ENCODE measurements at regions not wholly inside any gene's neighbourhood (a gene's known extent, or its start where the extent isn't known, plus 50 kb on each side); places are given as distances from the start of the nearest gene placed in this dataset.

GRCh38 chr10:63752318-63752717, 231.1 kb downstream of the REEP3 start:
- TF ChIP-seq POLR2AphosphoS5 (IDR thresholded peaks at IDR 0.05; ENCODE audit: low read depth, low read length) (no peak), TAF1 (IDR thresholded peaks at IDR 0.05; ENCODE audit: borderline replicate concordance, low read depth, low read length) (no peak), POLR2A (IDR thresholded peaks at IDR 0.05; ENCODE audit: low read depth, low read length) (no peak)
- FAIRE-seq: no peak
- DNase-seq (ENCODE audit: insufficient read length): no peak

- DNase-seq (ENCODE audit: insufficient read length) (no peak), FAIRE-seq (no peak)
- no peak for TF ChIP-seq POLR2A (IDR thresholded peaks at IDR 0.05; ENCODE audit: low read depth, low read length)
- TF ChIP-seq TAF1 (IDR thresholded peaks at IDR 0.05; ENCODE audit: borderline replicate concordance, low read depth, low read length): no peak
- no peak for TF ChIP-seq POLR2AphosphoS5 (IDR thresholded peaks at IDR 0.05; ENCODE audit: low read depth, low read length)
Measured at GRCh38 chr10:63753808-63754207, 232.6 kb downstream of the REEP3 start.

GRCh38 chr10:63755441-63755840, 234.2 kb downstream of the REEP3 start:
- DNase-seq (ENCODE audit: insufficient read length): no peak
- TF ChIP-seq POLR2AphosphoS5 (IDR thresholded peaks at IDR 0.05; ENCODE audit: low read depth, low read length) (no peak), POLR2A (IDR thresholded peaks at IDR 0.05; ENCODE audit: low read depth, low read length) (no peak), TAF1 (IDR thresholded peaks at IDR 0.05; ENCODE audit: borderline replicate concordance, low read depth, low read length) (no peak)
- no peak for FAIRE-seq

- FAIRE-seq: no peak
- TF ChIP-seq POLR2A (IDR thresholded peaks at IDR 0.05; ENCODE audit: low read depth, low read length): no peak
- TF ChIP-seq POLR2AphosphoS5 (IDR thresholded peaks at IDR 0.05; ENCODE audit: low read depth, low read length): no peak
- no peak for TF ChIP-seq TAF1 (IDR thresholded peaks at IDR 0.05; ENCODE audit: borderline replicate concordance, low read depth, low read length)
Measured at GRCh38 chr10:63757067-63757466, 235.9 kb downstream of the REEP3 start.

GRCh38 chr10:63758080-63758479, 236.9 kb downstream of the REEP3 start:
- FAIRE-seq (no peak), DNase-seq (ENCODE audit: insufficient read length) (no peak)
- TF ChIP-seq TAF1 (IDR thresholded peaks at IDR 0.05; ENCODE audit: borderline replicate concordance, low read depth, low read length) (no peak), POLR2A (IDR thresholded peaks at IDR 0.05; ENCODE audit: low read depth, low read length) (no peak), POLR2AphosphoS5 (IDR thresholded peaks at IDR 0.05; ENCODE audit: low read depth, low read length) (no peak)

More at GRCh38 chr10:63757067-63757466, 235.9 kb downstream of the REEP3 start:
- DNase-seq (ENCODE audit: insufficient read length): no peak

GRCh38 chr10:63759335-63759734, 238.1 kb downstream of the REEP3 start:
- DNase-seq (ENCODE audit: insufficient read length) (no peak), FAIRE-seq (no peak)

GRCh38 chr10:63760034-63760707, 239.0 kb downstream of the REEP3 start:
- DNase-seq (ENCODE audit: insufficient read length): no peak
- no peak for FAIRE-seq
- TF ChIP-seq POLR2AphosphoS5 (IDR thresholded peaks at IDR 0.05; ENCODE audit: low read depth, low read length) (no peak), POLR2A (IDR thresholded peaks at IDR 0.05; ENCODE audit: low read depth, low read length) (no peak), TAF1 (IDR thresholded peaks at IDR 0.05; ENCODE audit: borderline replicate concordance, low read depth, low read length) (no peak)

More at GRCh38 chr10:63759335-63759734, 238.1 kb downstream of the REEP3 start:
- TF ChIP-seq POLR2A (IDR thresholded peaks at IDR 0.05; ENCODE audit: low read depth, low read length) (no peak), POLR2AphosphoS5 (IDR thresholded peaks at IDR 0.05; ENCODE audit: low read depth, low read length) (no peak), TAF1 (IDR thresholded peaks at IDR 0.05; ENCODE audit: borderline replicate concordance, low read depth, low read length) (no peak)

- FAIRE-seq (no peak), DNase-seq (ENCODE audit: insufficient read length) (no peak)
- TF ChIP-seq POLR2AphosphoS5 (IDR thresholded peaks at IDR 0.05; ENCODE audit: low read depth, low read length): no peak
- no peak for TF ChIP-seq TAF1 (IDR thresholded peaks at IDR 0.05; ENCODE audit: borderline replicate concordance, low read depth, low read length)
- no peak for TF ChIP-seq POLR2A (IDR thresholded peaks at IDR 0.05; ENCODE audit: low read depth, low read length)
Measured at GRCh38 chr10:63760708-63761047, 239.5 kb downstream of the REEP3 start.

- FAIRE-seq: no peak
- no peak for TF ChIP-seq TAF1 (IDR thresholded peaks at IDR 0.05; ENCODE audit: borderline replicate concordance, low read depth, low read length)
- no peak for TF ChIP-seq POLR2A (IDR thresholded peaks at IDR 0.05; ENCODE audit: low read depth, low read length)
- TF ChIP-seq POLR2AphosphoS5 (IDR thresholded peaks at IDR 0.05; ENCODE audit: low read depth, low read length): no peak
- no peak for DNase-seq (ENCODE audit: insufficient read length)
Measured at GRCh38 chr10:63761243-63761642, 240.0 kb downstream of the REEP3 start.

- DNase-seq (ENCODE audit: insufficient read length) (no peak), FAIRE-seq (no peak)
- TF ChIP-seq POLR2AphosphoS5 (IDR thresholded peaks at IDR 0.05; ENCODE audit: low read depth, low read length): no peak
- TF ChIP-seq POLR2A (IDR thresholded peaks at IDR 0.05; ENCODE audit: low read depth, low read length): no peak
- no peak for TF ChIP-seq TAF1 (IDR thresholded peaks at IDR 0.05; ENCODE audit: borderline replicate concordance, low read depth, low read length)
Measured at GRCh38 chr10:63763744-63764143, 242.5 kb downstream of the REEP3 start.

- no peak for FAIRE-seq
- TF ChIP-seq POLR2A (IDR thresholded peaks at IDR 0.05; ENCODE audit: low read depth, low read length) (no peak), TAF1 (IDR thresholded peaks at IDR 0.05; ENCODE audit: borderline replicate concordance, low read depth, low read length) (no peak), POLR2AphosphoS5 (IDR thresholded peaks at IDR 0.05; ENCODE audit: low read depth, low read length) (no peak)
- DNase-seq (ENCODE audit: insufficient read length): no peak
Measured at GRCh38 chr10:63765126-63765525, 243.9 kb downstream of the REEP3 start.

GRCh38 chr10:63766745-63767137, 245.5 kb downstream of the REEP3 start:
- FAIRE-seq (no peak), DNase-seq (ENCODE audit: insufficient read length) (no peak)
- TF ChIP-seq POLR2A (IDR thresholded peaks at IDR 0.05; ENCODE audit: low read depth, low read length): no peak
- TF ChIP-seq TAF1 (IDR thresholded peaks at IDR 0.05; ENCODE audit: borderline replicate concordance, low read depth, low read length): no peak
- no peak for TF ChIP-seq POLR2AphosphoS5 (IDR thresholded peaks at IDR 0.05; ENCODE audit: low read depth, low read length)

Measured in GM12892 (cell line).